OCI-LY3 (cell line): ENCODE measurements at regions not wholly inside any gene's neighbourhood (a gene's known extent, or its start where the extent isn't known, plus 50 kb on each side); places are given as distances from the start of the nearest gene placed in this dataset.

Experiments used
- H2AFZ ChIP-seq: fragments of 200-600, 300-600 bp; shearing (Covaris generic); 2 replicates; pipeline ENCODE4 v1.6.0; 2014; ENCODE audit warnings: antibody characterized with exemption, low read depth, low read length
- H3K27ac ChIP-seq: fragments of 200-600, 300-600 bp; sonication (generic); 2 replicates; pipeline ENCODE4 v1.5.1; 2014; ENCODE audit warnings: mild to moderate bottlenecking, low read length, moderate library complexity, mixed read lengths
- H3K27me3 ChIP-seq: fragments of 200-600, 300-600 bp; sonication (generic); 2 replicates; pipeline ENCODE4 v1.6.1; 2014; ENCODE audit warnings: low read depth, low read length, mixed read lengths
- H3K36me3 ChIP-seq: fragments of 200-600, 300-600 bp; sonication (generic); replicated peaks from 2 replicates; pipeline ENCODE3; 2014; ENCODE audit warnings: low read depth, low read length, mixed read lengths
- H3K4me1 ChIP-seq: fragments of 300-600, 200-600 bp; sonication (generic); 2 replicates; pipeline ENCODE4 v1.6.1; 2014; ENCODE audit warnings: low read length, mixed read lengths
- H3K4me2 ChIP-seq: fragments of 200-600, 300-600 bp; sonication (generic); 2 replicates; pipeline ENCODE4 v1.6.1; 2014; ENCODE audit warnings: low read length, mixed read lengths
- H3K4me3 ChIP-seq: fragments of 300-600, 200-600 bp; sonication (generic); 2 replicates; pipeline ENCODE4 v1.5.1; 2014; ENCODE audit warnings: antibody characterized with exemption, mild to moderate bottlenecking, low read length, moderate library complexity
- H3K79me2 ChIP-seq: fragments of 300-600, 200-600 bp; shearing (Covaris generic); 2 replicates; pipeline ENCODE4 v1.6.1; 2014; ENCODE audit warnings: mild to moderate bottlenecking, low read length, mixed read lengths
- H3K9ac ChIP-seq: fragments of 300-600, 200-600 bp; shearing (Covaris generic); 2 replicates; pipeline ENCODE4 v1.6.0; 2014; ENCODE audit warnings: mild to moderate bottlenecking, low read length, moderate library complexity
- H3K9me3 ChIP-seq: fragments of 200-600, 300-600 bp; shearing (Covaris generic); 2 replicates; pipeline ENCODE4 v1.6.1; 2014; ENCODE audit warnings: low read length, mixed read lengths; ENCODE audit not compliant: insufficient read depth
- H4K20me1 ChIP-seq: fragments of 200-600, 300-600 bp; sonication (generic); 2 replicates; pipeline ENCODE4 v1.6.1; 2016; ENCODE audit warnings: low read length, mixed read lengths; ENCODE audit not compliant: insufficient read depth
- EZH2phosphoT487 ChIP-seq: fragments of 200-600 bp; shearing (Covaris generic); IDR thresholded peaks from 2 replicates; pipeline ENCODE4 v1.6.1; 2018; ENCODE audit warnings: antibody characterized with exemption, mixed run types, low read depth
- TF ChIP-seq, protein P1 (sequence below): fragments of 200-600, 300-600 bp; sonication (generic); IDR thresholded peaks from 2 replicates; pipeline ENCODE4 v1.5.1; 2014; ENCODE audit warnings: antibody characterized with exemption, low read length, low read depth

DNA sequence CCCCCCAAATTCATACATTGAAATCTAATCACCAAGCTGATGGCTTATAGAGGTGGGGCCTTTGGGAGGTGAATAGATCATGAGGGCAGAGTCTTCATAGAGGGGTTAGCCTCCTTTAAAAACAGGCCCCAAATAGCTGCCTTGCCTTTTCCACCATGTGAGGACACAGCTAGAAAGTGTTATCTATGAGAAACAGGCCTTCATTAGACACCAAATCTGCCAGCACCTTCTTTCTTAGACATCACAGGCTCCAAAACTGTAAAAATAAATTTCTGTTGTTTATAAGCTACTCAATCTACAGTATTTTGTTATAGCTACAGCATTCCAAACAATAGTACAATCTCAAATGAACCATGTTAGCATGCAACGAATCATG, 459.3 kb upstream of the GCFC2 start:
- Histone ChIP-seq H3K36me3 (no peaks in the 10 kb centered on the region), H3K27me3 (no peaks in the 10 kb centered on the region), H2AFZ (no peak overlapping the region), H4K20me1 (no peaks in the 10 kb centered on the region), H3K9ac (no peak overlapping the region), H3K4me1 (no peaks in the 10 kb centered on the region), H3K4me2 (no peak overlapping the region), H3K79me2 (no peaks in the 10 kb centered on the region), H3K27ac (no peak overlapping the region), H3K9me3 (no peaks in the 10 kb centered on the region), H3K4me3 (no peak overlapping the region)
- TF ChIP-seq, protein P1, sequence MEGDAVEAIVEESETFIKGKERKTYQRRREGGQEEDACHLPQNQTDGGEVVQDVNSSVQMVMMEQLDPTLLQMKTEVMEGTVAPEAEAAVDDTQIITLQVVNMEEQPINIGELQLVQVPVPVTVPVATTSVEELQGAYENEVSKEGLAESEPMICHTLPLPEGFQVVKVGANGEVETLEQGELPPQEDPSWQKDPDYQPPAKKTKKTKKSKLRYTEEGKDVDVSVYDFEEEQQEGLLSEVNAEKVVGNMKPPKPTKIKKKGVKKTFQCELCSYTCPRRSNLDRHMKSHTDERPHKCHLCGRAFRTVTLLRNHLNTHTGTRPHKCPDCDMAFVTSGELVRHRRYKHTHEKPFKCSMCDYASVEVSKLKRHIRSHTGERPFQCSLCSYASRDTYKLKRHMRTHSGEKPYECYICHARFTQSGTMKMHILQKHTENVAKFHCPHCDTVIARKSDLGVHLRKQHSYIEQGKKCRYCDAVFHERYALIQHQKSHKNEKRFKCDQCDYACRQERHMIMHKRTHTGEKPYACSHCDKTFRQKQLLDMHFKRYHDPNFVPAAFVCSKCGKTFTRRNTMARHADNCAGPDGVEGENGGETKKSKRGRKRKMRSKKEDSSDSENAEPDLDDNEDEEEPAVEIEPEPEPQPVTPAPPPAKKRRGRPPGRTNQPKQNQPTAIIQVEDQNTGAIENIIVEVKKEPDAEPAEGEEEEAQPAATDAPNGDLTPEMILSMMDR: no peak
- TF ChIP-seq EZH2phosphoT487: no peak

DNA sequence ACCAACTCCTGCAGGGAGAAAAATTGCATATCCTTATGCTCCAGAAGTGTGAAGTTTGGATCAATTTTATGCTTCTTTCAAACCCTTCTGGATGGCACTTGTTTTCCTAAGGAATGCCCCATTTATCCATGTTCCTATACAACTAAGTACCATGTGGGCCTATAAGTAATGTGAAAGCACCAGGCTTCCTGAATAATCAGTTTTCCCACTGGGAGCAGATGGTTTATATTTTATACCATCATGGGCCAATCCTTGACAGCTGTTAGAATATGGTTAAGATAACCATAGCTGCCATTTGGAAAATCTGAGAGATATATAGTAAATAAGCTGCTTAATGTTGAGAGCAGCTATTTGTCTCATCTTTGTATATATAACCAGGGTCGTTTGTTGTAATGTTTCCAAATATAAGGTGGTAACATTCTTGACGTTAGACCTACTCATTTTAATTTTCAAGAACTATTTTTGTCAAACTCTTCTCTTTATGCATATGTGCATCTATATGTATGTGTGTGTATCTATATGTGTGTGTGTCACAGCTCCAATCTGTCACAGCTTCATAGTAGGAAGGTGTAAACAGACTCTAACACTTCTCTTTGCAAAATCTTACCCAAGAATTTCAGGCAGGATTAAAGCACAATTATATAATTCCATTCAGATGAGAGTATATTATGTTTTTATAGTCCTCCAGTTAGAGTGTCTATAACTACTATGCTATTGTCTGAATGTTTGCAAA, 458.7 kb upstream of the GCFC2 start:
- H3K9ac ChIP-seq: no peak overlapping the region
- no peak overlapping the region for H2AFZ ChIP-seq
- H3K27ac ChIP-seq: no peak overlapping the region
- no peaks in the 10 kb centered on the region for H3K36me3 ChIP-seq
- TF ChIP-seq EZH2phosphoT487: no peak
- TF ChIP-seq, protein P1: no peak
- no peak overlapping the region for H3K4me2 ChIP-seq
- H3K4me1 ChIP-seq: no peaks in the 10 kb centered on the region
- H3K79me2 ChIP-seq: no peaks in the 10 kb centered on the region
- no peaks in the 10 kb centered on the region for H4K20me1 ChIP-seq
- H3K4me3 ChIP-seq: no peak overlapping the region
- H3K27me3 ChIP-seq: no peaks in the 10 kb centered on the region
- no peaks in the 10 kb centered on the region for H3K9me3 ChIP-seq

DNA sequence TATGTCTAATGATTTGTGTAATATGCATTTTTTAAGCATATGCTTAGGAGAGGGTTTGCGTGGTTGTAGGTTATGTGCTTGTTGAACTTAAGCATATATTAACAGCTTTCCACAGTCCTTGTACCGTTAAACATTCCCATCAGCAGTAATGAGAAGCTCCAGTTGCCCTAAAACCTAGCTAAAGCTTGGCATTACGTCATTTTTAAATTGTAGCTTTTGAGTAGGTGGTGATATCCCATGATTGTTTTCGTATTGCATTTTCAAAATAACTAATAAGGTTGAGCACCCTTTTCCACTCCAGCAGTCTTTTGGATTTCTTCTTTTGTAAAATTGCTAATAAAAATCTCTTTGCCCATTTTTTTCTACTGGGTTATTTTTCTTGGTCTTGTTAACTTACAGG, 453.1 kb upstream of the GCFC2 start:
- Histone ChIP-seq H3K27me3 (no peaks in the 10 kb centered on the region), H3K36me3 (no peaks in the 10 kb centered on the region), H3K79me2 (no peaks in the 10 kb centered on the region), H3K27ac (no peak overlapping the region), H3K9me3 (no peaks in the 10 kb centered on the region), H3K9ac (no peak overlapping the region), H3K4me1 (no peaks in the 10 kb centered on the region), H4K20me1 (no peaks in the 10 kb centered on the region), H2AFZ (no peak overlapping the region; the same call in 1 of the 2 replicates), H3K4me2 (no peak overlapping the region), H3K4me3 (no peak overlapping the region)
- TF ChIP-seq, protein P1: no peak
- TF ChIP-seq EZH2phosphoT487: no peak

DNA sequence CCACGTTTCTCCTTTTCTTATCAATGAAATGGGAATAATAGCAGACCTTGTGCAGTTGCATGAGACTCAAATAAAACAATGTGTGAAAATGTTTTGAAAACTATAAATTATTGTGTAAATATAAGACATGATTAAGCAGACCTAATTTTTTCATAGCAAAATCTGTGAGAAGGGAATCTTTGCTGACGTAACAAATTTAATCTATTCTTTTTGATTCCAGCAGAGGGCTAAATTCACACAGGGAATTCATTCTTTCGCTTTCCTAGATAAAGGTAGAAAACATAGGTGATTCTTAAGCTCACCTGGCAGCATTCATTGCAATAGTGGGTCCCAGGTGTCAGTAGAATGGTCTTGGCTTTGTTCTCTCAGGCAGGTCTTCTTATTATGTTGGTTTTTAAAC, 450.0 kb upstream of the GCFC2 start:
- Histone ChIP-seq H3K79me2 (no peaks in the 10 kb centered on the region), H3K36me3 (no peaks in the 10 kb centered on the region), H3K9ac (no peak overlapping the region), H3K4me2 (no peak overlapping the region), H3K27ac (no peak overlapping the region), H3K27me3 (no peaks in the 10 kb centered on the region), H2AFZ (no peak overlapping the region), H3K4me1 (no peaks in the 10 kb centered on the region), H4K20me1 (no peaks in the 10 kb centered on the region), H3K4me3 (no peak overlapping the region), H3K9me3 (no peaks in the 10 kb centered on the region)
- TF ChIP-seq, protein P1: no peak
- TF ChIP-seq EZH2phosphoT487: no peak
